IMR-90 (cell line): ENCODE measurements at regions not wholly inside any gene's neighbourhood (a gene's known extent, or its start where the extent isn't known, plus 50 kb on each side); places are given as distances from the start of the nearest gene placed in this dataset.

ENCODE experiments used
- ATAC-seq: fragments of 200-7000 bp; cut with Tn5 transposase; 2 replicates; pipeline ENCODE4 v1.9.1; 2020; ENCODE audit warnings: low read depth, mild to moderate bottlenecking, moderate library complexity
- BruUV-seq: library from RNA; stranded (reverse); fragments of 400-500 nt; replicated peaks from 2 replicates; lab custom pipeline; 2021; lab: Mats Ljungman, UMichigan
- CTCF ChIA-PET: fragments of 300-600 bp; formaldehyde crosslinking; extraction: SDS; loops from one replicate; lab custom pipeline; 2021; ENCODE audit warnings: antibody characterized with exemption; lab: Yijun Ruan, JAX
- POLR2A ChIA-PET: fragments of 300-600 bp; sonication (Branson Sonifier 250); formaldehyde crosslinking; loops from one replicate; lab custom pipeline; 2022; ENCODE audit warnings: antibody characterized with exemption; ENCODE audit not compliant: unreplicated experiment; lab: Charles Lee
- DNase-seq: peaks from one replicate; pipeline ENCODE4 v3.0.0; 2013
- H2AFZ ChIP-seq: replicated peaks from 2 replicates; pipeline ENCODE3; 2013; ENCODE audit warnings: low read length, mild to moderate bottlenecking; ENCODE audit not compliant: poor library complexity
- H2AK5ac ChIP-seq: 2 replicates; pipeline ENCODE4 v1.6.1; 2013; ENCODE audit warnings: low read depth, low read length, inconsistent platforms
- H2AK9ac ChIP-seq: replicated peaks from 2 replicates; pipeline ENCODE3; 2013; ENCODE audit warnings: mild to moderate bottlenecking, low read depth, low read length, moderate library complexity; ENCODE audit not compliant: poor library complexity
- H2BK120ac ChIP-seq: 2 replicates; pipeline ENCODE4 v1.6.1; 2013; ENCODE audit warnings: low read depth, low read length, inconsistent platforms
- H2BK15ac ChIP-seq: 3 replicates; pipeline ENCODE4 v1.6.1; 2013; ENCODE audit warnings: low read depth, low read length, inconsistent platforms
- H2BK20ac ChIP-seq: 2 replicates; pipeline ENCODE4 v1.6.1; 2013; ENCODE audit warnings: low read depth, mild to moderate bottlenecking, inconsistent platforms, low read length, moderate library complexity
- H2BK5ac ChIP-seq: 2 replicates; pipeline ENCODE4 v1.6.1; 2013; ENCODE audit warnings: mild to moderate bottlenecking, low read depth, low read length, inconsistent platforms; ENCODE audit not compliant: poor library complexity, severe bottlenecking
- H3K14ac ChIP-seq: replicated peaks from 2 replicates; pipeline ENCODE4 v1.6.1; 2013; ENCODE audit warnings: low read depth, low read length, inconsistent platforms
- H3K18ac ChIP-seq: 2 replicates; pipeline ENCODE4 v1.6.1; 2013; ENCODE audit warnings: low read depth, low read length, control low read depth
- H3K23ac ChIP-seq: 2 replicates; pipeline ENCODE4 v1.6.1; 2013; ENCODE audit warnings: low read depth, low read length, inconsistent platforms
- H3K27ac ChIP-seq: 2 replicates; pipeline ENCODE4 v1.5.1; 2013; ENCODE audit warnings: mild to moderate bottlenecking, control low read depth, low read length; ENCODE audit not compliant: insufficient read depth
- H3K27me3 ChIP-seq: 2 replicates; pipeline ENCODE4 v1.6.1; 2013; ENCODE audit warnings: low read length; ENCODE audit not compliant: control insufficient read depth, insufficient read depth
- H3K36me3 ChIP-seq: 2 replicates; pipeline ENCODE4 v1.6.1; 2013; ENCODE audit warnings: low read length, mixed read lengths; ENCODE audit not compliant: control insufficient read depth, insufficient read depth
- H3K4ac ChIP-seq: 2 replicates; pipeline ENCODE4 v1.6.1; 2013; ENCODE audit warnings: low read depth, low read length, inconsistent platforms
- H3K4me1 ChIP-seq: 2 replicates; pipeline ENCODE4 v1.6.1; 2013; ENCODE audit warnings: low read length, mixed read lengths; ENCODE audit not compliant: control insufficient read depth, insufficient read depth
- H3K4me2 ChIP-seq: 2 replicates; pipeline ENCODE4 v1.6.1; 2013; ENCODE audit warnings: low read depth, mild to moderate bottlenecking, control low read depth, low read length, moderate library complexity
- H3K4me3 ChIP-seq: 2 replicates; pipeline ENCODE4 v1.5.1; 2013; ENCODE audit warnings: low read depth, mild to moderate bottlenecking, control low read depth, low read length, moderate library complexity; ENCODE audit not compliant: insufficient read depth
- H3K56ac ChIP-seq: 2 replicates; pipeline ENCODE4 v1.6.1; 2013; ENCODE audit warnings: low read length, inconsistent platforms; ENCODE audit not compliant: insufficient read depth; ENCODE audit errors: extremely low read depth
- H3K79me1 ChIP-seq, 2 experiments: 2 replicates each; pipeline ENCODE4 v1.6.1; 2013; ENCODE audit warnings: low read length in 2 of 2, inconsistent platforms in 1 of 2, low read depth in 1 of 2
- H3K9ac ChIP-seq: 2 replicates; pipeline ENCODE4 v1.6.1; 2013; ENCODE audit warnings: low read depth, low read length, control low read depth
- H3K9me1 ChIP-seq: 2 replicates; pipeline ENCODE4 v1.6.1; 2013; ENCODE audit warnings: low read length, inconsistent platforms; ENCODE audit not compliant: insufficient read depth
- H3K9me3 ChIP-seq: 2 replicates; pipeline ENCODE4 v1.6.1; 2013; ENCODE audit warnings: low read length; ENCODE audit not compliant: control insufficient read depth, insufficient read depth
- H4K20me1 ChIP-seq: 2 replicates; pipeline ENCODE4 v1.6.1; 2013; ENCODE audit warnings: low read length, inconsistent platforms; ENCODE audit not compliant: insufficient read depth
- H4K5ac ChIP-seq: 2 replicates; pipeline ENCODE4 v1.6.1; 2013; ENCODE audit warnings: mild to moderate bottlenecking, low read depth, low read length, control low read depth
- H4K8ac ChIP-seq, 2 experiments: 2 replicates each; pipeline ENCODE4 v1.6.1; 2013; ENCODE audit warnings: low read depth in 2 of 2, low read length in 2 of 2, control low read depth in 1 of 2, inconsistent platforms in 1 of 2
- H4K91ac ChIP-seq: 2 replicates; pipeline ENCODE4 v1.6.1; 2013; ENCODE audit warnings: low read depth, low read length, inconsistent platforms; ENCODE audit not compliant: insufficient read depth
- BHLHE40 ChIP-seq: fragments of 150-350 bp; IDR thresholded peaks from 2 replicates; pipeline ENCODE4 v1.6.1; 2016; ENCODE audit warnings: mild to moderate bottlenecking, low read depth, low read length
- CHD1 ChIP-seq: IDR thresholded peaks from 2 replicates; pipeline ENCODE4 v1.6.1; 2012; ENCODE audit warnings: low read depth, low read length, improper control_type of control experiment
- FOS ChIP-seq: fragments of 150-350 bp; IDR thresholded peaks from 2 replicates; pipeline ENCODE4 v1.6.1; 2016; ENCODE audit warnings: low read depth, low read length
- MAFK ChIP-seq: IDR thresholded peaks from 2 replicates; pipeline ENCODE4 v1.6.1; 2012; ENCODE audit warnings: low read depth, low read length, improper control_type of control experiment
- RAD21 ChIP-seq: IDR thresholded peaks from 2 replicates; pipeline ENCODE4 v1.6.1; 2012; ENCODE audit warnings: low read length, improper control_type of control experiment
- RFX5 ChIP-seq: IDR thresholded peaks from 2 replicates; pipeline ENCODE4 v1.8.0; 2012; ENCODE audit warnings: low read depth, mild to moderate bottlenecking, low read length, moderate library complexity
- SMC3 ChIP-seq: fragments of 150-350 bp; IDR thresholded peaks from 2 replicates; pipeline ENCODE4 v1.6.1; 2016; ENCODE audit warnings: low read depth, mild to moderate bottlenecking, antibody characterized with exemption, low read length, moderate library complexity
- whole genome bisulfite sequencing, 2 experiments: methylation state at CpG; one replicate each; pipeline versions ENCODE4 v1.1.5 to v1.1.7; 2013; ENCODE audit warnings: missing lambda C conversion rate in 2 of 2; ENCODE audit not compliant: insufficient read length in 1 of 2; ENCODE audit errors: extremely low coverage in 2 of 2; 5-methylcytosine and 5-hydroxymethylcytosine counted together
- dilution Hi-C: fragments of 300-500 bp; cut with HindIII; formaldehyde crosslinking; loops from one replicate; pipeline ENCODE4 v1.14.3; 2018; ENCODE audit warnings: low sequenced_read_pairs; ENCODE audit not compliant: unreplicated experiment
- in situ Hi-C: fragments of 300-500 bp; cut with MboI; formaldehyde crosslinking; loops from 3 replicates; pipeline ENCODE4 v1.14.3; 2019; ENCODE audit warnings: low sequenced_read_pairs, inconsistent platforms, mixed read lengths
- intact Hi-C: fragments of 100-400 bp; cut with micrococcal nuclease; formaldehyde crosslinking; loops from 2 replicates; pipeline ENCODE4 v1.10.0; 2022
- TF ChIP-seq, protein P1 (sequence below): fragments of 150-350 bp; IDR thresholded peaks from 2 replicates; pipeline ENCODE4 v1.6.1; 2017; ENCODE audit warnings: mild to moderate bottlenecking, antibody characterized with exemption, low read length, low read depth
- TF ChIP-seq, protein P2 (sequence below): conservative IDR thresholded peaks from 2 replicates; pipeline ENCODE4 v1.5.1; 2012; ENCODE audit warnings: mild to moderate bottlenecking, low read depth, low read length, improper control_type of control experiment

DNA sequence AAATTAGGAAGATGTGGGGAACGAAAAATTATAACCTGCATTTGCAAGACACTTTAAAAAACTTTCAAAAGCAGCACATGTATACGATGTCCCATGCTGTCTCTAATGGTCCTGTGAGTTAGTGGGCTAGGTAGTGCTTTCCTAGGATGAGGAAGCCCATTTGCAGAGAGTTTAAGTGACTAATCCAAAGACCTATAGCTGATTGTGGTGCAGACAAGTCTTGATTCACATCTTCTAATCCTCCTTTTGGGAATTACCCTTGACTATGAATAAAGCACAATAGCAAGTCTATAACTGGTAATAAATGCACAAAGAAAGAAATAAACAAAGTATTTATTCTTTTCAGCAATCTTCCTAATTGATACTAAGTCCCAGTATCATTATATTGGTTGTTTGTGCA, 234.6 kb upstream of the FANCL start:
- Histone ChIP-seq H3K4me3 (no peak overlapping the region), H3K9me1 (no peaks in the 10 kb centered on the region), H4K91ac (no peak overlapping the region), H3K18ac (no peak overlapping the region), H3K56ac (no peak overlapping the region), H2AK9ac (no peak overlapping the region), H2BK5ac (no peak overlapping the region), H3K4me2 (no peak overlapping the region), H3K27ac (no peak overlapping the region), H3K23ac (no peak overlapping the region), H3K14ac (no peak overlapping the region), H2AK5ac (no peak overlapping the region), H2BK15ac (no peak overlapping the region), H2AFZ (no peak overlapping the region), H3K4me1 (no peaks in the 10 kb centered on the region), H2BK20ac (no peak overlapping the region), H2BK120ac (no peak overlapping the region), H3K36me3 (no peaks in the 10 kb centered on the region), H3K79me1 (no peaks in the 10 kb centered on the region), H3K9me3 (no peaks in the 10 kb centered on the region), H4K5ac (no peak overlapping the region), H4K8ac (no peak overlapping the region), H3K27me3 (no peaks in the 10 kb centered on the region), H3K4ac (no peak overlapping the region), H4K20me1 (no peaks in the 10 kb centered on the region), H3K9ac (no peak overlapping the region)
- BruUV-seq: no TSS peak
- DNase-seq: no peak
- WGBS, 2 experiments: no CpG with 5 or more reads among the region's 2 CpGs
- TF ChIP-seq RFX5: no peak
- TF ChIP-seq FOS: no peak
- no peak for TF ChIP-seq BHLHE40
- TF ChIP-seq SMC3: no peak
- TF ChIP-seq, protein P1, sequence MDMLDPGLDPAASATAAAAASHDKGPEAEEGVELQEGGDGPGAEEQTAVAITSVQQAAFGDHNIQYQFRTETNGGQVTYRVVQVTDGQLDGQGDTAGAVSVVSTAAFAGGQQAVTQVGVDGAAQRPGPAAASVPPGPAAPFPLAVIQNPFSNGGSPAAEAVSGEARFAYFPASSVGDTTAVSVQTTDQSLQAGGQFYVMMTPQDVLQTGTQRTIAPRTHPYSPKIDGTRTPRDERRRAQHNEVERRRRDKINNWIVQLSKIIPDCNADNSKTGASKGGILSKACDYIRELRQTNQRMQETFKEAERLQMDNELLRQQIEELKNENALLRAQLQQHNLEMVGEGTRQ: no peak
- TF ChIP-seq, protein P2, sequence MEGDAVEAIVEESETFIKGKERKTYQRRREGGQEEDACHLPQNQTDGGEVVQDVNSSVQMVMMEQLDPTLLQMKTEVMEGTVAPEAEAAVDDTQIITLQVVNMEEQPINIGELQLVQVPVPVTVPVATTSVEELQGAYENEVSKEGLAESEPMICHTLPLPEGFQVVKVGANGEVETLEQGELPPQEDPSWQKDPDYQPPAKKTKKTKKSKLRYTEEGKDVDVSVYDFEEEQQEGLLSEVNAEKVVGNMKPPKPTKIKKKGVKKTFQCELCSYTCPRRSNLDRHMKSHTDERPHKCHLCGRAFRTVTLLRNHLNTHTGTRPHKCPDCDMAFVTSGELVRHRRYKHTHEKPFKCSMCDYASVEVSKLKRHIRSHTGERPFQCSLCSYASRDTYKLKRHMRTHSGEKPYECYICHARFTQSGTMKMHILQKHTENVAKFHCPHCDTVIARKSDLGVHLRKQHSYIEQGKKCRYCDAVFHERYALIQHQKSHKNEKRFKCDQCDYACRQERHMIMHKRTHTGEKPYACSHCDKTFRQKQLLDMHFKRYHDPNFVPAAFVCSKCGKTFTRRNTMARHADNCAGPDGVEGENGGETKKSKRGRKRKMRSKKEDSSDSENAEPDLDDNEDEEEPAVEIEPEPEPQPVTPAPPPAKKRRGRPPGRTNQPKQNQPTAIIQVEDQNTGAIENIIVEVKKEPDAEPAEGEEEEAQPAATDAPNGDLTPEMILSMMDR: no peak
- TF ChIP-seq CHD1: no peak
- no peak for TF ChIP-seq MAFK
- TF ChIP-seq RAD21: no peak
- CTCF ChIA-PET: no interaction called here
- in situ Hi-C loops (no loop called here), intact Hi-C loops (no loop called here), dilution Hi-C loops (no loop called here)
- no peak for ATAC-seq
- POLR2A ChIA-PET: no interaction called here
